MCF 10A (cell line): ENCODE measurements at regions not wholly inside any gene's neighbourhood (a gene's known extent, or its start where the extent isn't known, plus 50 kb on each side); places are given as distances from the start of the nearest gene placed in this dataset.

Source experiments
- BruUV-seq: library from RNA; stranded (reverse); fragments of 400-500 nt; replicated peaks from 2 replicates; lab custom pipeline; 2021; lab: Mats Ljungman, UMichigan
- CTCF ChIA-PET: fragments of 300-600 bp; sonication (Branson Sonifier 250); formaldehyde crosslinking; extraction: SDS; loops from one replicate; lab custom pipeline; 2021; ENCODE audit warnings: antibody characterized with exemption, inconsistent platforms; lab: Yijun Ruan, JAX
- POLR2A ChIA-PET: fragments of 300-600, 350-650 bp; sonication (Branson Sonifier 250); formaldehyde crosslinking; extraction: SDS; loops from one replicate; lab custom pipeline; 2020; ENCODE audit warnings: antibody characterized with exemption, inconsistent platforms; lab: Yijun Ruan, JAX
- DNase-seq: peaks from one replicate; pipeline ENCODE4 v3.0.0-alpha.2; 2018; ENCODE audit not compliant: unreplicated experiment
- H3K27ac Mint-ChIP-seq: one replicate; pipeline ENCODE4 v1.8.0; 2022; ENCODE audit warnings: mild to moderate bottlenecking, low read depth, mixed read lengths; ENCODE audit not compliant: unreplicated experiment
- H3K27me3 Mint-ChIP-seq: one replicate; pipeline ENCODE4 v1.8.0; 2022; ENCODE audit warnings: mixed read lengths; ENCODE audit not compliant: insufficient read depth, unreplicated experiment
- H3K36me3 Mint-ChIP-seq: one replicate; pipeline ENCODE4 v1.8.0; 2022; ENCODE audit warnings: mild to moderate bottlenecking, moderate library complexity, mixed read lengths; ENCODE audit not compliant: insufficient read depth, unreplicated experiment
- H3K4me1 Mint-ChIP-seq: one replicate; pipeline ENCODE4 v1.8.0; 2022; ENCODE audit warnings: mixed read lengths; ENCODE audit not compliant: insufficient read depth, unreplicated experiment
- H3K4me3 Mint-ChIP-seq: one replicate; pipeline ENCODE4 v1.8.0; 2022; ENCODE audit warnings: mild to moderate bottlenecking, moderate library complexity, mixed read lengths; ENCODE audit not compliant: unreplicated experiment
- H3K9me3 Mint-ChIP-seq: one replicate; pipeline ENCODE4 v1.8.0; 2022; ENCODE audit warnings: mixed read lengths; ENCODE audit not compliant: unreplicated experiment
- CTCF ChIP-seq: fragments of 200-600 bp; IDR thresholded peaks from one replicate; pipeline ENCODE4 v1.8.0; 2022; ENCODE audit warnings: antibody characterized with exemption, mild to moderate bottlenecking; ENCODE audit not compliant: unreplicated experiment
- intact Hi-C: fragments of 100-400 bp; cut with micrococcal nuclease; formaldehyde crosslinking; loops from 2 replicates; pipeline ENCODE4 v1.14.1; 2022

- H3K4me3 Mint-ChIP-seq = no peak overlapping the region
- H3K27ac Mint-ChIP-seq = no peak overlapping the region
- CTCF ChIA-PET = no interaction called here
- H3K27me3 Mint-ChIP-seq = no peaks in the 10 kb centered on the region
- H3K36me3 Mint-ChIP-seq = no peaks in the 10 kb centered on the region
- no TSS peak for BruUV-seq
- H3K9me3 Mint-ChIP-seq = no peaks in the 10 kb centered on the region
- no peaks in the 10 kb centered on the region for H3K4me1 Mint-ChIP-seq
- intact Hi-C loops = no loop called here
- POLR2A ChIA-PET = no interaction called here
- TF ChIP-seq CTCF = no peak
- DNase-seq = no peak
These were observed 646.9 kb downstream of the FAT4 start for GRCh38 chr4:125961626-125962025.

- intact Hi-C loops = no loop called here
- no peaks in the 10 kb centered on the region for H3K4me1 Mint-ChIP-seq
- no TSS peak for BruUV-seq
- POLR2A ChIA-PET = no interaction called here
- H3K4me3 Mint-ChIP-seq = no peak overlapping the region
- H3K36me3 Mint-ChIP-seq = no peaks in the 10 kb centered on the region
- no peaks in the 10 kb centered on the region for H3K27me3 Mint-ChIP-seq
- H3K9me3 Mint-ChIP-seq = no peaks in the 10 kb centered on the region
- TF ChIP-seq CTCF = no peak
- CTCF ChIA-PET = no interaction called here
- no peak overlapping the region for H3K27ac Mint-ChIP-seq
- DNase-seq = no peak
These were observed 661.2 kb downstream of the FAT4 start for GRCh38 chr4:125975861-125976397.

- CTCF ChIA-PET = no interaction called here
- no peaks in the 10 kb centered on the region for H3K9me3 Mint-ChIP-seq
- H3K27me3 Mint-ChIP-seq = no peaks in the 10 kb centered on the region
- POLR2A ChIA-PET = no interaction called here
- no TSS peak for BruUV-seq
- DNase-seq = no peak
- no peak overlapping the region for H3K27ac Mint-ChIP-seq
- no peaks in the 10 kb centered on the region for H3K36me3 Mint-ChIP-seq
- intact Hi-C loops = no loop called here
- TF ChIP-seq CTCF = no peak
- no peaks in the 10 kb centered on the region for H3K4me1 Mint-ChIP-seq
- H3K4me3 Mint-ChIP-seq = no peak overlapping the region
These were observed 665.2 kb downstream of the FAT4 start for GRCh38 chr4:125979950-125980349.

- no peaks in the 10 kb centered on the region for H3K36me3 Mint-ChIP-seq
- H3K4me3 Mint-ChIP-seq = no peak overlapping the region
- H3K27ac Mint-ChIP-seq = no peak overlapping the region
- POLR2A ChIA-PET = no interaction called here
- no TSS peak for BruUV-seq
- H3K4me1 Mint-ChIP-seq = no peaks in the 10 kb centered on the region
- intact Hi-C loops = no loop called here
- DNase-seq = no peak
- CTCF ChIA-PET = no interaction called here
- no peaks in the 10 kb centered on the region for H3K9me3 Mint-ChIP-seq
- TF ChIP-seq CTCF = no peak
- no peaks in the 10 kb centered on the region for H3K27me3 Mint-ChIP-seq
These were observed 668.4 kb downstream of the FAT4 start for GRCh38 chr4:125983168-125983567.
